ENCODE measurements at regions not wholly inside any gene's neighbourhood (a gene's known extent, or its start where the extent isn't known, plus 50 kb on each side); places are given as distances from the start of the nearest gene placed in this dataset.
"Not testable (repeated sequence)": the region's sequence is repeated elsewhere in the genome, so short reads cannot be mapped to it uniquely, and the experiment has no call there.

DNA sequence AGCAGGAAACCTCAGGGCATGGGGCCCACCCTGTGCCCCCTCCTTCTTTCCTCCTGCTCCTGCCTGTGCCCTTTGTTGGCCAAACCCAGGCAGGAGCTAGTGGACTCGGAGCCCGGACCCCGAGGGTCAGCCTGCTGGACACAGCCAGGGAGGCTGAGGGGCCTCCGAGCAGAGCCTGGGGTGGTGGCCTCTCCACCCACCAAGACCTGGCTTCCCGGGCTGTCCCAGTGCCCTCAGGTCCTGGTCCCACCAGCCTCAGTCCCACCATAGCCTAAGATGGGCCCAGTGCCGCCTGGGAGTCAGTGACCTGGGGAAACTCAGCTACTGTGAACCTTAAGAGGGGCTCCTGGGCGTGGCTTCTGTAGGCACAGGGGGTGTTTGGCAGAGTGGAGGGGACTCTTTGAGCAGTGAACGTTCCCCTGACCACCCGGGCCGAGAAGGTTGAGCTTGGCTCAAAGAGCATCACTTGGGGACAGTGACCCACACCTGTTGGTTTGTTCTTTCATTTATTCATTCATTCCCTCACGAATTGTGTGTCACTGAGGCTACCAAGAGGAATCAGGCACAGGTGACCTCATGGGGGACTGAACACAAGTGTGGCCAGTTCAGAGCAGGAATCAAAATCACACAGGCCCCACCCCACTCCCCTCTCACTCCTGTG lies 266.1 kb downstream of the ADGRD1 start:
- in situ Hi-C loops (cut with HindIII; ENCODE audit: low pct_unique_long_range_greater_than_20kb, low sequenced_read_pairs) = loop anchor here (10.0 kb wide), 1 partner anchor 215 kb away; no protein-coding TSS in a partner anchor
- no peak for DNase-seq (ENCODE audit: low read depth in 1 of 2, low spot score in 1 of 2)
- no peak for TF ChIP-seq JUND (IDR thresholded peaks at IDR 0.05; ENCODE audit: low read depth)

DNA sequence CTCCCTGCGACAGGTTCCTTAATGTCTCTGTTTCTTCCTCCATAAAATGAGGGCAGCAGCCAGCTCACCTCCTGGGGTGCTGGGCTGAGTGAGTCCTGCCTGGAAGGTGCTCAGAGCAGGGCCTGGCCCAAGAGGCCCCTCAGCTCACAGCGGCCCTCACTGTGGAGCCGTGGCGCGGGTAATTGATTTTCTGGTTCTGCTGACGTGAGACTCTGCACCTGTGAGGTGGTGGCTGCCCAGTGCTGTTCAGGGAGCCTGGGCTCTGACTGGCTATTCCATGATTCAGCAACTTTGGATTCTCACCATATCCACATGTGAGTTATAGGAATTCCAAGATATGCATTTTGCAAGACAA lies 266.6 kb downstream of the ADGRD1 start:
- in situ Hi-C loops (cut with HindIII; ENCODE audit: low pct_unique_long_range_greater_than_20kb, low sequenced_read_pairs) = loop anchor here (10.0 kb wide), 1 partner anchor 214 kb away; no protein-coding TSS in a partner anchor
- DNase-seq (ENCODE audit: low read depth in 1 of 2, low spot score in 1 of 2) = no peak
- no peak for TF ChIP-seq JUND (IDR thresholded peaks at IDR 0.05; ENCODE audit: low read depth)

DNA sequence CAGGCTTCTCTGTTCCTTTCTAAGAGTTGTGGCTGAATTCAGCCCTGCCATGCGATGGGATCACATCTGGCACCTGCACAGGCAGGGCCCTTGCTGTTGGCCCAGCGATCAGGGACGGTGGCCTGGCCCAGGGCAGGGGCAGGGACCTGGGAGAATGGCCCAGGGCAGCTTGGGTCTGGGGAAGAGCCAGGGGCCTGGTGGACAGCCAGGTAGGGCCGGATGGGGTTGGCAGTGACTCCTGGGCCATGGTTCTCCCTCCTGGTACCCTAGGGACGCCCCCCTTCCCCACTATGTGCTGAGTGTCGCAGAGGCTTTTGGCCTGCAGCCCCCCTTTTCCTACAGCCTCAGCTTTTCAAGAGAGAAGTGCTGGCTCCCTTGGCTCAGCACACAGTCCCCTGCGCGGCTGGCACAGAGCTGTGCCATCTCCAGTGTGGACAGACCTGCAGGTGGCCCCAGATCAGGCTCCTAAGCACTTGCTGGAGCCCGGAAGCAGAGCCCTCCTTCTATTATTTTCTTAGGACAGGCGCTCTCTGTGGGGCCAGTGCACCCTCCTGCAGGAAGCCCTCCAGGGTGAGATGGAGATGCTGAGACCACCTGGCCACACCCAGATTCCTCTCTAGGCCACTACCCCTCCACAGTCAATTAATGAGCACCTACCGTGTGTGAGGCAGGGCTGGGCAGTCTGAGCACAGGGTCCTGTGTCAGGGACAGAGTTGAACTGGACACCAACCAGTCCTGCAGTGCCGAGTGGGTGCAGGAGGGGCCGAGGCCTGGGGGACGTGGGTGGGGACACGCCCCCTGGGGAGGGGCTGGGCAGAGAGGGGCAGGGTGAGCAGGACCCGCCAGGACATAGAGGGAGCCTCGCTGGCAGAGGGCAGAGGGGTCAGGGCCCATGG lies 267.6 kb downstream of the ADGRD1 start:
- TF ChIP-seq JUND (IDR thresholded peaks at IDR 0.05; ENCODE audit: low read depth) = no peak
- no peak for DNase-seq (ENCODE audit: low read depth in 1 of 2, low spot score in 1 of 2)
- in situ Hi-C loops (cut with HindIII; ENCODE audit: low pct_unique_long_range_greater_than_20kb, low sequenced_read_pairs) = loop anchor here (10.0 kb wide), 1 partner anchor 213 kb away; no protein-coding TSS in a partner anchor

DNA sequence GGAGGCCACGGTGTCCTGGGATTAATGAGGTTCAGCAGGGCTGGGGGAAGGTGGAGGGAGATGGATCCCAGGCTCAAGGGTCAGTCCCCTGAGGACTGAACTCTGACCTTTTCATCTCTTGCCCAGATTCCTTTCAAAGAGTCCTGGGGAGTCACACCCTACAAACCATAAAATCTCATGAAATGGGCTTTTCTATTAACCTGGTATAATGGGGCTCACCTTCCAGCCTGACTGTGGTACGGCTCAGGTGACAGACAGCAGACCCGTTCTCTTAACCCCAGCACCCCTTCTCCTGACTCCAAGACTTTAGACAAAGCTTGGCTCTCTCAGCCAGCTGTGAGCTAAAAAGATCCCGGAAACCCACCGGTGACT lies 268.2 kb downstream of the ADGRD1 start:
- DNase-seq (ENCODE audit: low read depth in 1 of 2, low spot score in 1 of 2) = no peak
- in situ Hi-C loops (cut with HindIII; ENCODE audit: low pct_unique_long_range_greater_than_20kb, low sequenced_read_pairs) = loop anchor here (10.0 kb wide), 1 partner anchor 213 kb away; no protein-coding TSS in a partner anchor
- no peak for TF ChIP-seq JUND (IDR thresholded peaks at IDR 0.05; ENCODE audit: low read depth)

DNA sequence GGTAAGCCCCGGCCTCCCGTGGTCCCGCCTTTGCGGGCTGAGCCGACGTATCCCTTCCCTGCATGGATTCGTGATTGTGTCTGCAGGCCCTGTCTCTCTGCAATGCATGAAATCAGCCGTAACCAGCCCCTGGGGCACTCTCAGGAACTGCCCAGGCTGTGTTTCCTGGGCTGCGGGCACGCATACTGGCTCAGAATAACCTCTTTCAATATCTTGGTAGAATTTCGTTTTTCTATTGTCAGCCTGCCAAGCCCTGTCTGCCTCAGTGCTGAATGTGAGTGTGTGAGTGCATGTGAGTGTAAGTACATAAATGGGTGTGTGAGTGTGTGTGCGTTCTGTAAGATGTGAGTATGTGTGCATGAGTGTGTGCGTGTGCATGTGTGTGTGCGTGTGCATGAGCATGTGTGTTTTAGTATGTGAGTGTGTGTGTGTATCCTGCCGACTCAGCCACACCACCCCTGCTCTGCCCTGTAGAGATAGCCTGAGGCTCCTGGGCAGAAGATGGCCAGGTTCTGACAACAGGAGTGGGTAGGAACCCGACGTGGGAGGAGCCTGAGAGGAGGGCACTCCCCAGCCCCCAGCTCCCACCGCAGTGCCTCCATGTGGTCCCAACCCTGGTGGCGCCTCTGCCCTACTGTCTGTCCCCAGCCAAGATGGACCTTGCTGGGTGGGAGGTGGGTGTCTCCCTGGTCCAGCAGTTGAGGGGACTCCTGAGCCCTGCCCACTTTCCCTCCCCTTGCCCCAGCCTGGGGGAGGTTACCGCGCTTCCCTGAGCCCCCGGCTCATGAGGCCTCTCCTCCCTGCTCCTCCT lies 268.8 kb downstream of the ADGRD1 start:
- no peak for TF ChIP-seq JUND (IDR thresholded peaks at IDR 0.05; ENCODE audit: low read depth)
- DNase-seq (ENCODE audit: low read depth in 1 of 2, low spot score in 1 of 2) = no peak
- in situ Hi-C loops (cut with HindIII; ENCODE audit: low pct_unique_long_range_greater_than_20kb, low sequenced_read_pairs) = loop anchor here (10.0 kb wide), 1 partner anchor 212 kb away; no protein-coding TSS in a partner anchor

DNA sequence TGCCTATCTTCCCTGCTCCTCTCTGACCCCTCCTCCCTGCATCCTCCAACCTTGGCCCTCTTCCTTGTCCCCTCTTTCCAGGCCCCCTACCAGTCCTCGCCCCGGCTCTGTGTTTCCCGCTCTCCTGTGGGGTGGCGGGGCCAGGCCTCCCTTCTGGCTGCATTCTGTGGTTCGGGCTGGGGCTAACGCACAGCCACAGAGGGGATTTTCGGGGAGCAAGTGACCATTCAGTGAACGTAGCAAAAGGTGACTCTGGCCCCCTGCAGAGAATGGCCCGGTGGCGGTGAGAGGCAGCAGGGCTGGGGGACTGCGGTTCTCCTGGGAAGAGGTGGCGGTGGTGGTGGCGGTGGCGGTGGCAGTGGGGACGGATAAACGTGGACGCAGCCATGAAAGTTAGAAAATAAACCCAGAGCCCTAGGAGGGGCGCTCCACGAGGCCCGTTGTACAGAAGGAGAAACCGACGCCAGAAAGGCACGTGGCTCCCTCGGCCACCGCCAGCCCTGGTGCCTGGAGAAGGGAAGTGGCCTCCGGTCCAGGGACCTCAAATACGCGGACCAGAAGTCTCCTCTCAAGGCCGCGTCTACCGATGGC lies 269.6 kb downstream of the ADGRD1 start:
- no peak for TF ChIP-seq JUND (IDR thresholded peaks at IDR 0.05; ENCODE audit: low read depth)
- no peak for DNase-seq (ENCODE audit: low read depth in 1 of 2, low spot score in 1 of 2)
- in situ Hi-C loops (cut with HindIII; ENCODE audit: low pct_unique_long_range_greater_than_20kb, low sequenced_read_pairs) = loop anchor here (10.0 kb wide), 1 partner anchor 212 kb away; no protein-coding TSS in a partner anchor

DNA sequence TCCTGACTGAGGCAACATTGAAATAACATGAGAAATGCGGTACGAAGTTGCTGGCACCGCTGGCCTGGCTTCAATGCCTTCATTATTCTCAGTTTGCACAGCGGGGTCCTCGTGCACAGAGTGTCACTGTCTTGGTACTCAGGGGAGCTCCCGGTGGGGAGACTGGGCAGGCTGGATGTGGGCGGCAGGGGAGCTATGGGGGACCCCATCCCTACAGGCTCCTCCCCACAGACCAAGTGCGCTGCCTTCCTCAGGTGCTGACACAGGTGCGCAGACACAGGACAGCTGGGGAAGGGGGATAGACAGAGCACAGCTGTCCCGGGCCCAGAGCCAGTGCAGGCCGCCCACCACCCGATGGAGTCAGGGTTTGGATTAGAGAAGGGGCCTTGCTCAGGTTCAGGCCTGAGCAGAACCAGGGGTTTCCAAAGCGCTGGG lies 270.1 kb downstream of the ADGRD1 start:
- no peak for TF ChIP-seq JUND (IDR thresholded peaks at IDR 0.05; ENCODE audit: low read depth)
- in situ Hi-C loops (cut with HindIII; ENCODE audit: low pct_unique_long_range_greater_than_20kb, low sequenced_read_pairs) = loop anchor here (10.0 kb wide), 1 partner anchor 211 kb away; no protein-coding TSS in a partner anchor
- DNase-seq (ENCODE audit: low read depth in 1 of 2, low spot score in 1 of 2) = no peak

DNA sequence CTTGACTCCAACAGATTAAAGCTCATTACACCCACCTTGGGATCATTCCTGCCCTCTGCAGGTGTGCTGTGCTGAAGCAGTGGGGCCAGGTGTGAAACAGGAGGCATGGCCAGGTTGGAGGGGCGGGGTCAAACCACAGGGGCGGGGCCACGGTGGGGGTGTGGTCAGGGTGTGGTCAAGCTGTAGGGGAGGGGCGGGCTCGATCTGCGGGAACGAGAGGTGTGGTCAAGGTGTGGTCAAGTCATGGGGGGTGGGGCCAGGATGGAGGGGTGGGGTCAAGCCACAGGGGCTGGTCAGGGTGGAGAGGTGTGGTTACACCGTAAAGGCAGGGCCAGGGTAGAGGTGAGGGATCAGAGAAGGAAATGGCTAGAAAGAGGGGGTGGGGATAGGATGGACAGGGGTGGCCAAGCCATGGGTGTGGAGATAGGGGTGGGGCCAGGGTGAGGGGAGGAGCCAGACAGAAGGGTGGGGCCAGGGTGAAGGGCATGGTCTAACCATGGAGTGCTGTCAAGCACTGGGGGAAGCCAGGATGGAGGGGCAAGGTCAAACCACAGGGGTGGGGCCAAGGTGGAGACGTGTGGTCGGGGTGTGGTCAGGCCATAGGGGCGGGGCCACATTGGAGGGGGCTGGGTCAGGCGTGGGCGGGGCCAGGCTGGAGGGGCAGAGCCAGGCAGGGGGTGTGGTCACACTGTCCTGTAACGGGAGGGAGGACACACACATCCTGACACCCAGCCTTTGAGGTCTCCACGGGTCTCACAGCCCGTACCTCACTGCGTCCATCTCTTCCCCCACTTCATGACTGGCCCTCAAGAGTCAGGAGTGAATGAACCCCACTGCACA lies 270.7 kb downstream of the ADGRD1 start:
- DNase-seq (ENCODE audit: low read depth in 1 of 2, low spot score in 1 of 2) = peak in 1 of 2 experiments; percentile 96
- in situ Hi-C loops (cut with HindIII; ENCODE audit: low pct_unique_long_range_greater_than_20kb, low sequenced_read_pairs) = loop anchor here (10.0 kb wide), 1 partner anchor 210 kb away; no protein-coding TSS in a partner anchor

DNA sequence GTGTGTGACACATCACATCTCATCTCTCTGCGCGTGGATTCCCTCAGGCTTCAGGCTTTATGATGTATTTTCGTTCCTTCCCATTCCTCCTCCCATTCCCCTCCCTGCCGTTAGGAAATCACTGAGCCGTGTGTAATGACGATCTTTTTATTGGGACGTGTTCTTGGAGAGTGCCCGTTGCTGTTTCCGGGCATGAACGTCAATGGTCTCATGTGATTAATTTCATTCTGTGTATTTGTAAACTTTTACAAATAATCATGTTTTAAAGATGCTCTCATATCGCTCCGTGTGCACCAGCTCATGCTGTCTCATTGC lies 271.3 kb downstream of the ADGRD1 start:
- peak in 1 of 2 experiments; percentile 24 for DNase-seq (ENCODE audit: low read depth in 1 of 2, low spot score in 1 of 2)
- in situ Hi-C loops (cut with HindIII; ENCODE audit: low pct_unique_long_range_greater_than_20kb, low sequenced_read_pairs) = loop anchor here (10.0 kb wide), 1 partner anchor 210 kb away; no protein-coding TSS in a partner anchor

DNA sequence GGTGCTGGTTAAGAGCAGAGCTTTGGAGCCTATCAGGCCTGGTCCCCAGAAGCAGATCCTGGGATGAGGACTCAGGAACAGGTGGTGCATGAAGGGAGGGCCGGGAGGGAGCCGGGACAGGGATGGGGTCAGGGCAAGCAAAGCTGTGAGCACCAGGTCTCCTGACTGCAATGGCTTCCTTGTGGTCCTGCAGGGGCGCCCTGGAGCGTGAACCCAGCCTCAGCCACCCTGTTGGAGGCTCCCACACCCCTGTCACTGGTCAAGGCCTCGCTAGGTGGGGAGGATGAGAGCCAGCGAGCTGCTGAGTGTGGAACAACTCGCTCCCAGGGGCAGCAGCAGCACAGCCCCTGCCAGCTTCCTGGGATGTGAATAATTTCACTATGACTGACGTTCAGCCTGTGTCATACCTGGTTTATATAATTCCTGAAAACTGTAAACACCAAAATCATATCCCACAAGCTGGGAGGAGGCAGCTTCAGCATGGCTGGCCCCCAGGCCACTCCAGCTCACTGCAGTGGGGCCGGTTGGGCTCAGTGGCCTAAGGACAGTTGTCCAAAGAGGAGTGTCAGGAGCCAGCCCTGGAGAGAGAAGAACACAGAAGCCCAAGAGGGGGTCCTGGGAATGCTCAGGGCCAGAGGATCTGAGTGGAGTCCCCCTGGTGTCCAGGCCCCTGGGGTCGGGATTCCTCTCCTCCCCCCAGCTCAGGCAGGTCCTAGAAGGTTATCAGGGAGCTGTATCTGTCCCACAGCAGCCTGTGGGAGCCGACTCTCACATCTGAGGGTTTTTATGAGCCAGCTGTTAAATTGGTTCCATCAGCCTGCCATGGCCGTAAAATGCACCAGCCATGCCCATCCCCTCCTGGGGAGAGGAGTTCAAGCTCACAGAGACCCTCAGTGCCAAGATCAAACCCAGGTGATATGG lies 272.9 kb downstream of the ADGRD1 start:
- no peak for DNase-seq (ENCODE audit: low read depth in 1 of 2, low spot score in 1 of 2)
- no peak for TF ChIP-seq JUND (IDR thresholded peaks at IDR 0.05; ENCODE audit: low read depth)
- in situ Hi-C loops (cut with HindIII; ENCODE audit: low pct_unique_long_range_greater_than_20kb, low sequenced_read_pairs) = loop anchor here (10.0 kb wide), 1 partner anchor 208 kb away; no protein-coding TSS in a partner anchor

DNA sequence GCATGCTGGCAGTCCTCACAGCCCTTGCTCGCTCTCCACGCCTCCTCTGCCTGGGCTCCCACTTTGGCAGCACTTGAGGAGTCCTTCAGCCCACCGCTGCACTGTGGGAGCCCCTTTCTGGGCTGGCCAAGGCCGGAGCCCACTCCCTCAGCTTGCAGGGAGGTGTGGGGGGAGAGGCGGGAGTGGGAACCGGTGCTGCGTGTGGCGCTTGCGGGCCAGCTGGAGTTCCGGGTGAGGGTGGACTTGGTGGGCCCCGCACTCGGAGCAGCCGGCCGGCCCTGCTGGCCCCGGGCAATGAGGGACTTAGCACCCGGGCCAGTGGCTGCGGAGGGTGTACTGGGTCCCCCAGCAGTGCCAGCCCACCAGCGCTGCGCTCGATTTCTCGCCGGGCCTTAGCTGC lies 273.9 kb downstream of the ADGRD1 start:
- in situ Hi-C loops (cut with HindIII; ENCODE audit: low pct_unique_long_range_greater_than_20kb, low sequenced_read_pairs) = loop anchor here (10.0 kb wide), 1 partner anchor 207 kb away; no protein-coding TSS in a partner anchor
- not testable (repeated sequence) for DNase-seq (ENCODE audit: low read depth in 1 of 2, low spot score in 1 of 2)

DNA sequence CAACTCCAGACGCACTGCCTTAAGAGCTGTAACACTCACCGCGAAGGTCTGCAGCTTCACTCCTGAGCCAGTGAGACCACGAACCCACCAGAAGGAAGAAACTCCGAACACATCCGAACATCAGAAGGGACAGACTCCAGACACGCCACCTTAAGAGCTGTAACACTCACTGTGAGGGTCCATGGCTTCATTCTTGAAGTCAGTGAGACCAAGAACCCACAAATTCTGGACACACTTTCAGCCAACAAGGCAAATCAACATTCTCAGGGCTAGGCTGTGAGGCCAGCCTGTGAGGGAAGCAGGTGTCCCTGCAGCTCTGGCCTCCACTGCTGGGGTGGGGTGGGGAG lies 275.3 kb downstream of the ADGRD1 start:
- in situ Hi-C loops (cut with HindIII; ENCODE audit: low pct_unique_long_range_greater_than_20kb, low sequenced_read_pairs) = loop anchor here (10.0 kb wide), 1 partner anchor 206 kb away; no protein-coding TSS in a partner anchor
- DNase-seq (ENCODE audit: low read depth in 1 of 2, low spot score in 1 of 2) = not testable (repeated sequence)

All from T47D (cell line).